GM21529 (cell line): ENCODE measurements at regions not wholly inside any gene's neighbourhood (a gene's known extent, or its start where the extent isn't known, plus 50 kb on each side); places are given as distances from the start of the nearest gene placed in this dataset.

Experiments
- ATAC-seq: cut with Tn5 transposase; IDR thresholded peaks from one replicate; pipeline ENCODE4 v1.9.1; 2021; ENCODE audit not compliant: unreplicated experiment

DNA sequence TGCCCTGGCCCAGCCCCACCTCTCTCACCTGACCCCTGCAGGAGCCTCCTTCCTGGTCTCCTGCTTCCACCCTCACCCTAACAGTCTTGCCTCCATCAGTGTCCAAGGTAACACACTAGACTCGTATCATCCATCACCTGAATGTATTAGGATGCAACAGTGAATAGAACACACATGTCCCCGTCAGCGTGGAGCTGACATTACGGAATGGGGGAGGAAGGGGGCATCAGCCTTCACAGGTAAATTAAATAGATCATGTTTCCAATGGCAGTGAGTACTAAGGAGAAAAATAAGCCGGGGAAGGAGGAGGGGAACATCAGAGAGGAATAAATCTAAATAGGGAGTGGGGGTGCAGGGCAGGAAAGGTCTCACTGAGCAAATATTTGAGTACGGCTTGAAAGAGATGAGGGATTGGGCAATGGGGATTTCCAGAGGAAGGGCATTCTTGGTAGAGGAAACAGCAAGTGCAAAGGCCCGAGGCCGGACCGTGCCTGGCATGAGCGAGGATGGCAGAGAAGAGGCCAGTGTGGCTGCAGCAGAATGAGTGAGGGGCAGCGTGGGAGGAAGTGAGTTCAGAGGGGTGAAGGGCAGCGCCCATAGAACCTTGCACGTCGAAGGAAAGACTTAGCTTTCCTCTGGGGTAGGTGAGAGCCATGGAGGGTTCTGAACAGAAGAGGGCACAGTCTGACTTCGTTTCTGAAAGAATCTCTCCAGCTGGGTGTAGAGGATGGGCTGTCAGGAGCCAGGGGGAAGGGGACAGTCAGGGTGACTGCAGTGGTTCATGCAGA lies 110.1 kb upstream of the PTPN1 start:
- no peak for ATAC-seq

DNA sequence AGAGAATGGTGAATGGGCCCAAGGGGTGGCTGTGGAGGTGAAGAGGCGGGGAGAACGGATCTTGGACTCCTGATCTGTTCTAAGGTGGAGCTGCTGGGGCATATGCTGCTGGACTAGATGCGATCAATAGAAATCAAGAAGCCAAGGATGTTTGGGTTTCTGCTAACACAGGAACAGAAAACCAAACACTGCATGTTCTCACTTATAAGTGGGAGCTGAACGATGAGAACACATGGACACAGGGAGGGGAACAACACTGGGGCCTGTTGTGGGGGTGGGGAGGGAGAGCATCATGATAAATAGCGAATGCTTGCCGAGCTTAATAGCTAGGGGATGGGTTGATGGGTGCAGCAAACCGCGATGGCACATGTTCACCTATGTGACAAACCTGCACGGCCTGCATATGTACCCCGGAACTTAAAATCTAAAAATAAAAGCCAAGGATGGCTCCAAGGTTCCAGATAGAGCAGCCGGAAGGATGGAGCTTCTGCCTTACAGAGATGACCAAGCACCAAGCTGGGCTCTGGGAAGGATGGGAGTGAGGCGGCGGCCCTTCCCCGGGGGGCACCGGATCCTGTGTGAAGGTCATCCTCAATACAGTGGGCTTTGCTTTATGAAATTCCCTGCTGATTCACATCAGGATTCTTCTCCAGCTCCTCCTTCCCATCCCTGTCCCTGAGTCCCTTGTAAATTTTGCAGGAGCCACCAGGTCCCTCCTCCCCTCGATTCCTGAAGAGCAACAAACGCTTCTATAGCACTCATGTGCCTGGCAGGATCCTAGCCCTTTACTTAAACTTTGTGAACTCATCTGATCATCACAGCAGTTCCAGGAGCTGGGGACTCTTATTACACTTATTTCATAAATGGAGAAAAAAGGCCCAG lies 109.2 kb upstream of the PTPN1 start:
- ATAC-seq: no peak

DNA sequence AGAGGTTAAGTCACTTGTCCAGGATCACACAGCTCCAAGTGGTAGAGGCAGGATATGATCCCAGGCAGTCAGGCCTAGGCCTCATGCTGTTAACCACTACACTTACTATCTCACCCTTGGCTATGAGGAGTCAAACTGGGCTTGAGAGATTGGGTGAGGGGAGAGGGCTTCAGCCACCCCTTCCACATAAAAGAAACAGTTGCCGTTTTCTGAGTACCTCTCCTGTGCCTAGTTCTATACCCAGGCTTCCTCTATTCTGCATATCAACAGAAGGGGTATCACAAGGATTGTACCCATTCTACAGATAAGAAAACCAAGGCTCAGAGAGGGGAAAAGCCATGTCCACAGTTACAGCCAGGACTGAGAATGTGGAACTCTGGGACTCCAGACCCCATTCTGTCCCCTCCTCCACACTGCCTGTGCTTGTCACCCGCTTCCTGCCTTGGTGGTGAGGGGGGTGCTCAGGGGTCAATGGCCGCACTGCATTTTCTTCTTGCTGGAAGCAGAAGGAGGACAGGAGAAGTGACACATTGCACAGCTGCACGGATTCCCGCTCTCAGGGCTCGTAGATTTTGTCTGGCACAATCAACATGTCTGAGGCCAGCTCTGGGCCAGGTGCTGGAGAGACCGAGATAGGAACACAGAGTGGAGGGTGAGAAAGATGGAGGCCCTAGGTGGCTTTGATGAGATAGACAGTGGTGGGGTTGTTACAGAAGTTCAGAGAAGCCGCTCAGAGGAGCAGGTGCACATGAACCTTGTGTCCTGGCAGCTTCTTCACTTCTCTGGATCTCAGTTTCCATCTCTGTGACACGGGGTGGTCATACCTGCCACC lies 108.4 kb upstream of the PTPN1 start:
- no peak for ATAC-seq

DNA sequence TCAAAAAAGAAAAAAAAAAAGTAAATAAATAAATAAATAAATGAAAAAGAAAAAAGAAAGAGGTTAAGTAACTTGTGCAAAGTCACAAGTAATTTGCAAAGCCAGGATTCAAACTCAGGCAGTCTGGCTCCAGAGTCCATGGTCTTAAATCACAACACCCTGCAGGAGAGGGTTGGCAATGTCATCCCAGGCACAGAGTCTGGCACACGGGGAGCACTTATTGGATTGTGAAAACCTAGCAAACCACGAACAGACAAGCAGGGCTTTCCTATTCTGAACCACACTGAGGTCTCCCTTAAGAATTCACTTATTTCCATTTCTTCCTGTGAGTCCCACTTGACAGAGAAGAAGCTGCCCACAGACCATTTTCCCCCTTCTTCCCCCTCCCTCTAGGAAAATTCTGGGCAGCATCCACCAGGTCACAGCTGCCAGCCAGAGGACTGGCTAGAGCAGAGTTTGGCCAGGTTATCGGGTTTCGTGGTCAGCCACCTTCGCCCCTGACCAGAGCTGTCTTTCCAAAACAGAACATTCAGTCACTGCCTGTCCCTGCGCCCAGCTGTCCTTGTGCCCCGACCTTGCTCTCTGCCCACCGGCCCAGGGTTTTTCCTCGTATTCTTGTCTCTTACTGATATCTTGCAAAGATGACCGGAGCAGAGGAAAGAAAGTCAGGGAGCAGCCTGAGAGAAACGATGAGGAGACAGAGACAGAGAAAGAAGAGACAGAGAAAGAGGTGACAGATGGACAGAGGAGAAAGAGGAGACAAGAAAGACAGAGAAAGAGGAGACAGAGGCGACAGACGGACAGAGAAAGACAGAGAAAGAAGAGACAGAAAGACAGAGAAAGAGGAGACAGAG lies 106.4 kb upstream of the PTPN1 start:
- no peak for ATAC-seq

DNA sequence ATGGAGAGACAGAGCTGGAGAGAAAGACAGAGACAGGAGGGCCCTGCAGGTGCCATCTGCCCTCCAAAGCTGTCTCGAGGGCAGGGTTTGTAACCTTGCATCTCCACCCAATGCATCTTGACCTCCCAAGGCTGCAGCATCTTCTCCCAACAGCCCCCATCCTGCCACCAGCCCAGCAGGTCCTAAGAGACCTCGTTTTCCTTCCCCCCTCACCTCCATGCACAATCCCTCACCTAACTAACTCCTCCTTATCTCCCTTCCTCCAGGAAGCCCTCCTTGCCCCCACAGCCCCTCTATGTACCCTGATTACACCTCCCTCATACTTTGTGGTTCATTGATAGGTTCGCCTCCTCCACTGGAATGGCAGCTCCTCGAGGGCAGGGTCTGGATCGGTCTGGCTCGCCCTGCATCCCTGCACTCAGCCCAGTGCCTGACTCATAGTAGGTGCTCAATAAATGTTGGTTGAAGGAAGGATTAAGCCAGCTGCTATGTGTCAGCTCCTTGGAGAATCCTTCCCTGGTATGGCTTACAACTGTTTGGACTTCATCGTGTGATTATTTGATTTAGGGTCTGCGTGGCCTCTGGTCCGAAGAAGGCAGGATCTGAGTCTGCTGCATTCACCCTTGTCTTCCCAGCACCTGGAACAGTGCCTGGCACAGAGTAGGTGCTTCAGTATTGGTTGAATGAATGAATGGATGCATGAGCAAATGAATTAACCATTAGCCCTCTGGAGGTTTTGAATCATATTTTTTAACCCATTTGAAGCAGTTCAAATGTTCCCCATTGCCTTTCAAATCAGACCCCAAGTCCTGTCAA lies 105.6 kb upstream of the PTPN1 start:
- no peak for ATAC-seq

DNA sequence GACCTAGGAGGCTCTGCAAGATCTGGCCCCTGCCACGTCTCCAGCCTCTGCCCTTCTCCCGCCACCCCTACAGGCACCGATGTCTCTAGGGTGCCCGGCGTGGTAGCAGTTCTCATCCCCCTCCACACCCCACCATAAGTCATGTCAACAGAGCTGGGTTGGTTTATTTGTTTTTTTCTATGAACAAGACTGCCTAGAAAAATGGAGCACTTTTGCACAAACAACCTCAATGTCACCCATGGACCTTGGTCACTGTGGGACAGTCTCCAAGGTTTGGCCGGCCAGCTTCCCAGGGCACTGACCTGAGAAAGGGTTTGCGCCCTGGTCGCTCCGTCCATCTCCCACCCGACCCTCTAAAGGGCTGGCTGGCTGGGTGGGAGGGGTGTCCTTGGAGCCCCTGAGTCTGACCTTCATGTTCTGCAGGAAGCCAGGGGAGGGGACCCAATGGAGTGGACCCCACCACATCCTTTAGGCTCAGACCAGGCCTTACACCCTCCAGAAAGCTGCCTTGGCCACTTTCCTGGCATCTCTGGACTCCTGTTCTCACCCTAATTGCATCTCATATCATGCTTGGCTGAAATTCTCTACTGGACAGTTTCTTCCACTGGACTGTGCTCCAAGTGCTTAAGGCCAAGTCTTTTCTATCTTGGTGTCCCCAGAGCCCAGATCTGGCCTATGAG lies 104.8 kb upstream of the PTPN1 start:
- no peak for ATAC-seq

DNA sequence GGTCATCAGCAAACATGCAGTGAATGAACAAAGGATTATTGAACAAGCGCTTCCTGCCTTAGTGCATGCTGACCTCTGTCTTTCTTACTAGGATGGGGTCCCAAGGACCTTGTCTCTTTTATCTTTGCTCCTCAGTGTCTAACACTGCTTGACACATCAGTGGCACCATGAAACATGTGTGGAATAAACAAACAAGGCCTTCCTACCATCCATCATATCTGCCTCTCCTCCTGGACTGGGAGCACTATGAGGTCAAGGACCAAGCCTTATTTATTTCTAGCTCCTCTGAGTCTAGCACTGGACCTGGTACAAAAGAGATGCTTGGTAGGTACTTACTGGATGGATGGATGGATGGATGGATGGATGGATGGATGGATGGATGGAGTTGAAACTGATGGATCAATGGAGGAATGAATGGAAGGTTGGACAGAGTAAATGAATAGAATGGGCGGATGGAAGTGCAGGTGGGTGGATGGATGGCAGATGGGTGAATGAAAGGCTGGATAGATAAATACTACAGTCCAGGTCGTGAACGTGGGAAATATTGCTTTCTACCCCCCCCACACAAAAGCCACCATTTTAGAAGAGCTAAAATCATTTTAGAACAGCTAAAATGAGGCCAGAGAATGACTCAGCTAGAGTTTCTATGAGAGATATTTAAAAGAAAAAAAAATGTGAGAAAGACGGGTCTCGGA lies 104.1 kb upstream of the PTPN1 start:
- no peak for ATAC-seq

DNA sequence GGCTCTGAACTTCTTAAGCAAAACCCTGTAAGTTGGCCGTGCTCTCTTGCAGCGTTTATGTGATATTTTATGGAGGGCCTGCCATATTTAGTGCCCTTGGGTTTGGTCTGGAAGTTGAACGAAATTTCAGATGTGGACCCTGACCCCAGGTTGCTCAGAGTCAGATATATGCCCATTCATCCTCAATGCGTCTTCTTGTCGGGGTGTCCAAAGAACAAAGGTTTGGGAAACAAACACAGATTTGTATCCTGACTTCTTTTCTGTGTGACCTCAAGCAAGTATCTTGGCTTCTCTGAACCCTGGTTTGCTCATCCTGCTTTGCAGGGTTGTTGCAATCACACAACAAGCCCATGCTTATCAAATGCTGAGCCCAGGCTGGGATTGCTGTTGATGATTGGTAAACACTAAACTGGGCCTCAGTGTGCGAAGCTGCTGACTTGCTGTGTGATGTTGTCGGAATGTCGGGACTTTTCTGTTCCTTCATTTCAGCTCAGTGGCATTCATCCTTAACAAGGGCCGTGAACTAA lies 103.5 kb upstream of the PTPN1 start:
- ATAC-seq: no peak

DNA sequence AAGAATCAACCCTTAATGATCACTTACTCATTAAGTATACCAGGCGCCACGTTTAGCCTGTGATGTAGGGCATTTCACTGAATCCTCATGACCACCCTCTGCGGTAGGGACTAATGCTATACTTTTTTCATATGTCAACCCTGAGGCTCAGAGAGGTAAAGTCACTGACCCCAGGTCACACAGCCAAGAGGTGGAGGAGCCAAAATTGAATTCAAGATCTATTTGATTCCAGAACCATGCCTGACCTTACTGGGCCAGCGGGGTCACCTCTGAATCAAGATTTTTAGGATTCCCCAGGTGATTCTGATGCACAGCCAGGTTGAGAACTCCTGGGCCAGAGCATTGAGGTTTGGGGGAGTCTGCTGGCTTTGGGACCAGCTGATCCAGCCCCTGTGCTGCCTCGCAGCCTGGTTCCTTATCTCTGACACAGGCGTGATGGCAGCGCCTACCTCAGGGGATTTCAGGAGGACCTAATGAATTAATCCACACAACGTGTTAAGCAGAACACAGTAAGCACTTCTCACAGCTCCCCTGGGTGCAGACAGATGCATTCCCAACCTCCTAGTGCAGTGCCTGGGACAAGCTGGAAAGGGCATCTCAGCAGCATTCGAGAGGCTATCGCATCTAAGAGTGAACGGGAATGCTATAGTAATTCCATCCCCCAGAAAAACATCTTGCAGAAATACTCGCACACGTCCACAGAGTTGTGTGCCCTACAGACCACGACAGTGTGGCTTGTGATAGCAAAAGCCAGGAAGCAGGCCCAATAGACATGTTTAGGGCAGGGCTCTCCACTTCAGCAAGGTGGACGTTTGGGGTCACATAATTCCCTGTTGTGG lies 101.4 kb upstream of the PTPN1 start:
- ATAC-seq: no peak

DNA sequence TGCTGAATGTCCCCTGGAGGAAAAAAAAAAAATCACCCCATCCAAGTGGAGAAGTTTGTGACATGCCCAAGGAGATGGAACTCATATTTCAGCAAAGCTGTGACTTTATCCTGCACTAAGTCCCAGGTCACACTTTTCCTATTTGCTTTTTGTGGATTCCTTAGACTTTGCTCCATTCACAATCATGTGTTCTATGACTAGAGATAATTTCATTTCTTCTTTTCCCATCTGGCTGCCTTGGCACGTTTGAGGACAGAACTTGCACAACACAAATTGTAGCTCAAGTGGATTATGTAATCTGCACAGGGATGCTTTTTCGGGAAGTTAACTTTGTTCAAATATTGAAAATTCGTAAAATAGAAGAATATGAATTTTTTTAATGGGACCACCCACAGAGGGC lies 100.7 kb upstream of the PTPN1 start:
- ATAC-seq: no peak

DNA sequence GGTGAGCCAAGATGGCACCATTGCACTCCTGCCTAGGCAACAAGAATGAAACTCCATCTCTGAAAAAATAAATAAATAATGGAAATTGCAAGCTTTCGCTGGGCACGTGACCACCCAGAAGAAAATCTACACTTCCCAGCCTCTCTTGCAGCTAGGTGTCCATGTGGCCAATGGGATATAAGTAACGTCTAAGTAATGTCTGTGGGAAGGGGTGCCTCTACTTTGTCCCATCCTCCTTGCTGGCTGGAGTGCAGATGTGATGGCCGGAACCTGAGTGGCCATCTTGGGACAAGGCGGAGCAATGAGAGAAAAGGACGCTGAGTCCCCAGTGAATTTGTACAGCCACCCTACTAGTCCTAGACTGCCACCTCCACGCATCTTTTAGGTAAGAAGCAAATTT lies 99.8 kb upstream of the PTPN1 start:
- no peak for ATAC-seq

DNA sequence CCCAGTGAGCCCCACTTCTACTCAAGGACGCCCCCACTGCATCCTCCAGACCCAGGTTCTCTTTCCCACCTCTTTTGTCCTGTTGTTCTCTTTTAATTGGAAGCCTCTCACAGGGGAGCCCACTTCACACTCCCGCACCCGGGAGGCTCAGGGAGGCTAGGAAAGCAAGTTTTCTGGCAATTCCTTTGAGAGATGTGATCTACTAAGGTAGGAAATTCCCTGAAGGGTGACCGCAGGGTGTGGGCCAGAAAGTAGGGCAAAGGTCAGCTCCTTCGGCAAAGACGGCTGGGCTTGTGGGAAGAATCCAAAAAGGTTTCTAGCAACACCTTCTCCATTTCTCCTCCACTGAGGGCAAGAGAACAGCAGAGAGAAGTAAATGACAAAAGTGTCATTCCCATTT lies 98.1 kb upstream of the PTPN1 start:
- no peak for ATAC-seq

DNA sequence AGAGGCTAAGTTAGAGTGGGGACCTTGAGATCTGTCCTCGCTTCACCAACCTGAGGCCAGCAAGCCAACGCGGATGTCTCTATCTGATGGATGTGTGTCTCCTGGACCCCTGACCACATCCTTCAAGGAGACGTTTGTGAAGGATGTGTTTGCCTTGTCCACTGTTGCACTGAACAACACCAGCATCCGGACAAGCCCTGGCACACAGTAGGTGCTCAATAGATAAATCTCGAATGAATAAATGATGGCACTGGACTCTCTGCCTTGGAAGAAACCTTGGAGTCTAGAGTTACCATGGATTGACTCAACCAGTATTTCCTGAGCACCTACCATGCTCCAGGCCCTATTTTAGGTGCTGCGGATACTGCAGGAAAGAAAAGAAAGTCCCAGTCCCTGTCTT lies 97.7 kb upstream of the PTPN1 start:
- no peak for ATAC-seq

DNA sequence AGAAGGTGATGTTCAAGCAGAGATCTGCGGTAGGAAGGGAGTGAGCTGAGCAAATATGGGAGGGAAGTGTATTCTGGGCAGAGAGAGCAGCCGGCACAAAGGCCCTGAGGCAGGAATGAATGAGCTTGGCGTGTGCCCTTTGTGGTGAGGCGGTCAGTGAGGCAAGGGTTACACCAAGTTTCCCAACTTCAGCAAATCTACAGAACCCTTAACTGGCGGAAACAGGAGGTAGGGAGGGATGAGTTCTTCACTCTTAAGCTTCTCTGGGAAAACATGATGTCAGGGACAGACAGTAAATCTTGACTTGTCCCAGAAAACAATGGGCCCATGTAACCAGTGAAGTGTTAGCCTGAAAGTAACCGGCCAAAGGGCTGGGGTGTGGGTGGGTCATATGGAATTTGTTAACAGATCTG lies 97.1 kb upstream of the PTPN1 start:
- ATAC-seq: no peak

DNA sequence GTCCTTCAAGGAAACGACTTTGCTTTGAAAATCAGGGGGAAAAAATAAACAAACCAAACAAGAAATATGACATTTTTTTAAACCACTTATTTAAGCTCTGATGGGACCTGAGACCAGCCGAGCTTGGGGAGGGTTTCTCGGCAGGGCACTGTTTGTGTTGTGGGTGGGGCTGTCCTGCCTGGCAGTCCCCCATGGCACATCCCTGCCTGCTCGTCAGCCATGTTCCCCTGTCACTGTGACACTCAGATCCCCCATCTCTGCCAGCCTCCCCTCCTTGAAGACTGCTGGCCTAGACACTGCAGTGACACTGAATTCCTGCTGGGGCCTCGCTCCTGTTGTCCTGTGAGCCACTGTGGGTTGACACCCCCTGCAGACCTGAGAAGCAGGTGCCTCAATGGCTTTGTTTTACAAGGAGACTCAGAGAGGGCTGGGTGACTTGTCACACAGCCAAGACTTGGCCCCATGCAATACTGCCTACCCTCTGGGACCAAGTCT lies 95.1 kb upstream of the PTPN1 start:
- ATAC-seq: no peak

DNA sequence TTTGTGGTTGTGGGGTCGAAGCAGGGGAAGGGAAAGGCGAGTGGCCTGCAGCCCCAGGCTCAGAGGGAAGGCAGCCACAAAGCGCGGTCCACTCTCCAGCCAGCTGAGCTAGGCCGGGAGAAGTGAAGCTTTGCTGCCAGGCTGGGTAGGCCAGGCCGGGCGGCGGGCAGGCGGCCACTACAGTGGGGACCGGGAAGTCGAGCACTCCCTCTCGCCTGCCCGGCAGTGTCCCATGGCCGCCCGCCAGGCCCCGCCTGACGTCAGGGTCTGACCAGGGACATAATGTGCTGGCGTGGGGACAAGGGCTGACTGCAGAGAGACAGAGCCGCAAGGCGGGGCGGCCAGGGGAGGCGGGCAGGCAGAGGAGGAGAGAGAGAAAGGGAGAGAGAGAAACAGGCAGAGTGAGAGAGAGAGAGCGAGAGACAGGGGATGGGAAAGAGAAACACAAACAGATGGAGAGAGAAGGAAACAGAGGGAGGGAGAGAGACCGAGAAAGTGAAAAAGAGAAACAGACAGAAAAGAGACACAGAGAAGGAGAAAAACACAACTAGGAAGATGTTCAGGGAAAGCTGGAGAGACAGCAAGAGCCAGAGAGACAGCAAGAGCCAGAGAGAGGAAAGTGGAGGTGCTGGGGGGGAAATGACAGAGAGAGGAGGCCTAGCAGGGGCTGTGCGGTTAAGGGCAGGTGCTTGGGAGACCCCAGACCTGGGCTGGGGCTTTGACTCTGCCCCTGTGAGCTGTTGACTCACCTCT lies 94.5 kb upstream of the PTPN1 start:
- ATAC-seq: no peak
